KOPT-K1 (cell line): ENCODE measurements at regions not wholly inside any gene's neighbourhood (a gene's known extent, or its start where the extent isn't known, plus 50 kb on each side); places are given as distances from the start of the nearest gene placed in this dataset.

Experiments used
- H3K27ac ChIP-seq: fragments of 200-600 bp; sonication (generic); 2 replicates; pipeline ENCODE4 v1.5.1; 2016; ENCODE audit warnings: antibody characterized with exemption, mild to moderate bottlenecking, low read depth, low read length; ENCODE audit not compliant: poor library complexity, severe bottlenecking
- H3K36me3 ChIP-seq: fragments of 200-600 bp; sonication (generic); 2 replicates; pipeline ENCODE4 v1.5.1; 2017; ENCODE audit warnings: antibody characterized with exemption, mild to moderate bottlenecking, low read length, moderate library complexity; ENCODE audit not compliant: insufficient read depth
- H3K9me3 ChIP-seq: fragments of 200-600 bp; sonication (generic); 2 replicates; pipeline ENCODE4 v1.5.1; 2017; ENCODE audit warnings: antibody characterized with exemption, low read length, mild to moderate bottlenecking; ENCODE audit not compliant: insufficient read depth, poor library complexity, severe bottlenecking

DNA sequence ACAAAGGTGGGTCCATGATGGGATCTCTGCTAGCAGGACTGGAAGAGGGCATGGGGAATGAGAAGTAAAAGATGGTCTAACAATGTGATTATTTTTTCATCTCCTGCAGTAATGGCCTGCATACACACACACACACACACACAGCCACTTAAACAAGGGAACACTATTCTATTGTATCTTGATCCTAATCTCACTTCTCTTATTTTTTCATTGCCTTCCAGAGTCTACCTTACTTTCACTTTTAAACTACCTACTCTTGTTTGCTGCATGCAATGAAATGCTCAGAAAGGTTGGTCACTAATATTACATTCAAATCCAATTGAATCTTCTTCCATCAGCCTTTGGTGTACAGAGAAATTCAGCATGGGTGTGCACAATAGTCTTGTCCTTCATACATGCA is 853.8 kb downstream of the IGSF11 start:
- Histone ChIP-seq H3K27ac (peak overlapping the region; percentile 12), H3K9me3 (no peaks in the 10 kb centered on the region), H3K36me3 (no peaks in the 10 kb centered on the region)

DNA sequence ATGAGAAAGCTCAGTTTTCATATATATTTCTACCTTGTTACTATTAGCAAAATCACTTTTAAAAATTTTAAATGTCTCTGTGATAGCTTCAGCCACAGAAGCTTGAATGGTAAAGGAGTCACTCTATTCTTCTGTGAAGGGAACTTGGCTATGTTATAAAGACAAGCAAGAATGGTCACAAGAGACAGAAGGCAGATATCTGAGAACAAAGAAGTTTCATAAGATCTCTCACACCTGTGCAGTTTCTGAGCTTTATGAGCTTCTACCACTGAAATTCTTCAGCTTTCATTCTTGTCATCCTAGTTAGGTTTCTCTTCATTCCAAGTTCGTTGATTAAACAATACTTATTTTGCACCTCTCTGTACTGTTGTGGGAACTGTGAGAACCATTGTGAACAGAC is 853.4 kb downstream of the IGSF11 start:
- Histone ChIP-seq H3K9me3 (no peaks in the 10 kb centered on the region), H3K27ac (no peak overlapping the region), H3K36me3 (no peaks in the 10 kb centered on the region)

DNA sequence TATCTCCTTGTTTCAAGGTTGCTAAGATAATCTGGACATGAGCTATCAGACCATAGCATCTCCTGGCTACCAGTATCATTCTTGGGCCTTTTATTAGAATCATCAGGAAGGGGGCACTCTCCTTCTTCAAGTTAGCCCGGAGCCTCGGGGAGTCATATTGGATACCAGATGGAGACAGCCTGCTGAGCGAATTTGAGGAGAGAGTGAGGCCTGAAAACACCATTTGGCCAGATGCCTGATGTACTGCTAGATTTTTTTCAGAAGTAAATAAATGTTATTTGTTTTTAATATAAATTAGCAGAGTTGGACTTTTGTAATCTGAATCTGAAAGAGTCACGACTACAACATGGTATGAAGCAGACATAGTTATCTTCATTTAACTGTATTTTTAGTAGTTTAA is 848.6 kb downstream of the IGSF11 start:
- H3K9me3 ChIP-seq = peaks cover 4% of the 10 kb centered on the region
- H3K27ac ChIP-seq = no peak overlapping the region
- no peaks in the 10 kb centered on the region for H3K36me3 ChIP-seq

DNA sequence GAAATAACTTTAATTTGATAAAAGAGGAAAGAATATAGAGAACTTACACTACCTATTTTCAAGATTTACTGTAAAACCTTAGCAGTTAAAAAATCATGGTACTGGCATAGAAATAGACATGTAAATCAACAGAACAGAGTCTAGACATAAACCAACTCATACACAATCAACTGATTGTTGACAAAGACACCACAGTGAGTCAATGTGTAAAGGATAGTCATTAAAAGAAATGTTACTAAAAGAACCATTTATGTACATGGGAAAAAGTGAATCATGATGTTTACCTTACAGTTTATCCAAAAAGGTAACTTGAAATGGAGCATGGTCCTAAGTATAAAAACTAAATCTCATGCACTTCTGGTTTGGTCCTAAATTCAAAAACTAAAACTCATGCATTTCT is 847.4 kb downstream of the IGSF11 start:
- no peaks in the 10 kb centered on the region for H3K36me3 ChIP-seq
- H3K27ac ChIP-seq = no peak overlapping the region
- H3K9me3 ChIP-seq = peaks cover 12% of the 10 kb centered on the region

DNA sequence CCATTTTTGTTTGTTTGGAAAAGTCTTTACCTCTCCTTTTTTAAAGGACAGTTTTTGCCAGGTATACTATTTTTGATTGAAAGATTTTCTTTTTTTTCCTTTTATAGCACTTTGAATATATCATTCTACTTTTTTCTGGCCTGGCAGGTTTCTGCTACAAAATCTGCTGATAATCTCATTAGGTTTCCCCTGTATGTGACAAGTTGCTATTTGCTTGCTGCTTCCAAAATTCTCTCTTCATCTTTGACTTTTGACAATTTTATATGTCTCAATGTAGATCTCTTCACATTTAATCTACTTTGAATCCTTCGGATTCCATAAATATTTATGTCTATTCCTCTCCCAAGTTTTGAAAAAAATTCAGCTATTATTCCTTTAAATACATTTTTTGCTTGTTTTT is 838.5 kb downstream of the IGSF11 start:
- no peaks in the 10 kb centered on the region for H3K36me3 ChIP-seq
- peaks cover 38% of the 10 kb centered on the region for H3K9me3 ChIP-seq

DNA sequence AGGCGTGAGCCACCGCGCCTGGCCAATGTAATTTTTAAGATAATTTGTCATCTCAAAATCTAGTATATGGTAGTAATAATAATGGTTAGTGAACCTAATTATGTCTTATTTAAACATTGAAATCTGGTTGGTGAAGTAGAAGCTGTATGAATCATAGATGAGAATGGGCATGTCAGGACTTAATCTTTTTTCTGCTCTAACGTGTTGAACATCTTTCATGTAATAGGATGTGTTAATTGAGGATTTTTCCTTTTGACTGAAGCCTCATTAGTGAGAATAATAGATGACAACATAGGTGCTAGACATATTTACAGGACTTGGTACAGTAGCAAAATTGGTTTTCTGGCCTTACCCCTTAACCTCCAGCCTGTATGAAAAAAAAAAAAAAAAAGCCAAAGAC is 835.6 kb downstream of the IGSF11 start:
- peaks cover 42% of the 10 kb centered on the region for H3K9me3 ChIP-seq
- no peaks in the 10 kb centered on the region for H3K36me3 ChIP-seq
- H3K27ac ChIP-seq = no peak overlapping the region

More for the DNA sequence above, 838.5 kb downstream of the IGSF11 start:
- H3K27ac ChIP-seq = no peak overlapping the region

DNA sequence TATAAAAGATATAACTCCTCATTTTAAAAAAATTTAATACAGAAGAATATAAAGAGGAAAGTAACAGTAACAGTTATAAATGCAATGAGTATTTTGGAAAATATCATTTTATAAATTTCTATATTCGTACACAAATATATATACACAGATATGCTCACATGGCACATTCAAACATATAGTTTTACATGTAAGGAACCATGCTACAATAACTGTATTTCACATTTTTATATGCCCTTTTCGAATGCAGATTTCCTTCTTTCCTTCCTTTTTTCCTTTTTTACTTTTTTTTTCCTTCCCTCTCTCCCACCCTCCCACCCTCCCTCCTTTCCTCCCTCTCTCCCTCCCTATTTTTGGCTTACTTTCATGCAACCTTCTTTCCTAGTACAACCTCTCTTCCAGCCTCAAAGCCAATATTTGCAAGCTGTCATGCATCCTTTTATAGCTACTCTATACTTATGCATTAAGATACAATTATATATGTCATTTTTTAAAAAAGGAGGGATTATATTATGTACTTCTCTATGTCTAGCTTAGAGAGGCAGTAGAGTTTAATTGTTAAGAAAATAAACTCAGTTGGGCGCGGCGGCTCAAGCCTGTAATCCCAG is 830.5 kb downstream of the IGSF11 start:
- Histone ChIP-seq H3K36me3 (no peaks in the 10 kb centered on the region), H3K27ac (no peak overlapping the region), H3K9me3 (peaks cover 15% of the 10 kb centered on the region)

DNA sequence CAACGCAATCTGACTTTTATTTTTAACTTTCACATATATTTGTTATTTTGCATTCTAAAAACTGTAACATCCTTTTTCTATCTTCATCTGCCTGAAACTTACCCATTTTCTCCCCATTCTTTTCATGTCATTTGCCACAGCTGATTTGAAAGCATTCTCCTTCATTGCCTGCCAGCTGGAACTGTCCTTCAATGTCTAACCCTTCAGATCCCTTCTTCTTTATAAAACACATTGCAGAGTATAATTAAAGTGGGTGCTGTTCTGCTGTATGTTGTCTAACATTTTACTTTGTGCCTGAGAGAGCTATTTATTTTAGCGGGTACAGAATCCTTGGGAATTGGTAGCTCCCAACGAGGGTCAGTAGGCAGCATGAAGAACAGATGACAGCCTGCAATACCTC is 827.4 kb downstream of the IGSF11 start:
- H3K27ac ChIP-seq = no peak overlapping the region
- H3K9me3 ChIP-seq = peaks cover 5% of the 10 kb centered on the region
- no peaks in the 10 kb centered on the region for H3K36me3 ChIP-seq

DNA sequence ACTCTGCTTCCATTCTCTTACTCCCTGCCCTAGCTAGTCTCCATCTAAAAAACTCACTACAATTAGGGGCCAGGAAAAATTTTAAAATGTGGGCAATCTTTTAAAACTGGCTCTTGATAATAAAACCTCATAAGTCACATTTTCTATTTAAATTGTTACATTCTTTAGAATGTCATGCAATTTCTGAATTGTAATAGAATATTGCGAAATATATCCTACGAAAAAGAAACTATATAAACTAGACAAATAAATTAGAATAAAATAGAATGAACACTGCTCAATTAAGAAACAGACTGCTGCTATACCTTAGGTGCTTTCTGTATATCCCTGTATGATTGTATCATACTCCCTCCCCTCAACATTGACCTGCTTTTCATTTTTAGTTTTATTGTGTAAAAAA is 826.0 kb downstream of the IGSF11 start:
- Histone ChIP-seq H3K9me3 (no peaks in the 10 kb centered on the region), H3K27ac (no peak overlapping the region), H3K36me3 (no peaks in the 10 kb centered on the region)

DNA sequence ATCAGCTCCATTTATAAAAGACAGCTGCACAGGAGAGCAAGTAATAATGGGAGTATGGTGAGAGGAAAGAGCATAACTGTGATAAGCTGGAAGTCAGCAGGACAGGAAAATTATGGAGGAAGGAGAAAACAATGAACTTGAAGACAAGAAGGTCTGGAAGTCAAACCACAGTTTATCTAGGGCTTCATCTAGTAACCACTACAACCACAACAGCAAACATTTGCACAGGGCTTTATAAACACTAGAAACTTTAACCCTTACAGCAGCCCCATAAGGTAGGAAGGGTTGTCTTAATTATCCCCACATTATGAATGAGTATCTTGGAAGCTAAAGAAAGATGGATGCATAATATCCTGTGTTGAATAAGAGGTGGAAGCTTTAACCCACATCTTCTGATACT is 820.8 kb downstream of the IGSF11 start:
- no peaks in the 10 kb centered on the region for H3K36me3 ChIP-seq
- H3K9me3 ChIP-seq = no peaks in the 10 kb centered on the region
- H3K27ac ChIP-seq = no peak overlapping the region

DNA sequence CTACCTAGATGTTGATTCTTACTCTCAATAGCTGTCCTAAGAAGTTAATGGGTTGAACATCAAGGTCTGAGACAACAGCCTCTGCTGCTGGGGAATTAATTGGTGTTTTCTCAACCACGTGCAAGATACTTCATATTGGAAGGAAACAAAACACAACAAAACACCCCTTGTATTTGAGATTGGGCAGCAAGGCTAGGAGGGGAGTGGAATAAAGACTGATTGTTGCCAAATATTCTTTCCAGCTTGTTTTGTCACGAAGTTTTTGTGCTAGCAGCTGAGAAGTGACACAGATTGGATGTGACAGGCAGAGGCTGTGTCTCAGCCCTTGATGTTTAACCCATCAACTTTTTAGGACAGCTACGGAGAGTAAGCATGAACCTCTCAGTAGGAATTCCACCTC is 808.4 kb downstream of the IGSF11 start:
- no peak overlapping the region for H3K27ac ChIP-seq
- no peaks in the 10 kb centered on the region for H3K36me3 ChIP-seq
- H3K9me3 ChIP-seq = peaks cover 6% of the 10 kb centered on the region

DNA sequence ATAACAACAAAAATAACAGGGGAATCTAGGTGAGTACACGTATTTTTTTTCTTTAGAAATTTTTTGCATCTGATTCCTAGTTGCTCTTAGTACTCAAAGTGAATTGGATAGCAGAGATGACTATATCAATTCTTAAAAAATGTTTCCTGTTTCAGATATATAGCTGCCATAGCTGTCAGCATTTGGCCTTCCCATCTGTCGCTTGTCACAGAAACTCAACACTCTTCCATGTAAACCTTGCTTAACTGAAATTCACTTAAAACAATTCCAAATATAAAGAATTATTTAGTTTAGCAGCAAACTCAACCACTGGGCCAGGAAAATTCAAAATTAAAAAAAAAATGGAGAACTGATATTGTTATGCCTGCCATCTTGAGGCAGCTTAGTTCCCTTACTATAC is 807.5 kb downstream of the IGSF11 start:
- Histone ChIP-seq H3K36me3 (no peaks in the 10 kb centered on the region), H3K27ac (no peak overlapping the region), H3K9me3 (no peaks in the 10 kb centered on the region)

DNA sequence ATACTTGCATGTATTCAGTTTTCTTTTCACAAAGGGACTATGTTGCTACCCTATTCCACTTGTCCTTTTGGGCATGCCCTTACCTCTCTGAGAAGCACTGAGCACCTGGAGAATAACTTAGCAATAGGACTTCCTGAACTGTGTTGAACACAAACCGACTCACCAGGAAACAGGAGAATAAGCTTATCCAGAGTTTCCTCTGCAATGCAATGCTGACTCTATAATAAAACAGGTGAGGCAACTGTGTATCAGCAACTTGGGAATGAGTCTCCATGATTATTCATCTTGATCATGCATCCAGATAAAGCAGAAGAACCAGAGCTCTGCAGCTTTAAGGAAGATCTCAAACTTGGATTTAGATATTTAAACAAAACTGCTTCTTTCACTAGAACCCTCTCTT is 806.5 kb downstream of the IGSF11 start:
- H3K36me3 ChIP-seq = no peaks in the 10 kb centered on the region
- no peak overlapping the region for H3K27ac ChIP-seq
- H3K9me3 ChIP-seq = no peaks in the 10 kb centered on the region

DNA sequence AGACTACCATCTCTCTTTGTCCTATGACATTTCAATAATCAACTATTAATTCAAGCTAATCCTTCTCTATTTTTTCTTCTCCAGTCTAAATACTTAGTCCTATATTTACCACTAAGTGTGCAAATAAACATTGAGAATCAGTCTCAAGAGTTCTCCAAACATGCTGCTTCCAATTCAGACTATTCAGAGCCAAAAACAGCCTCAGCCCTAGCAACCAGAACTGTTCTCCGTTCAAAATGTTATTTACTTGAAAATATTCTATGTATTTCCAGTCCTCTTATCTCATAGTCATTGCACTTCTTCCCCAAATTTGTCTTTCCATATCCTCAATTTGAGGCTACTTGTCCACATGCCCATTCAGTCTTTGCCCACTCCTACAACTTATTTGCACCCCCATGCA is 805.5 kb downstream of the IGSF11 start:
- Histone ChIP-seq H3K9me3 (no peaks in the 10 kb centered on the region), H3K36me3 (no peaks in the 10 kb centered on the region), H3K27ac (no peak overlapping the region)

DNA sequence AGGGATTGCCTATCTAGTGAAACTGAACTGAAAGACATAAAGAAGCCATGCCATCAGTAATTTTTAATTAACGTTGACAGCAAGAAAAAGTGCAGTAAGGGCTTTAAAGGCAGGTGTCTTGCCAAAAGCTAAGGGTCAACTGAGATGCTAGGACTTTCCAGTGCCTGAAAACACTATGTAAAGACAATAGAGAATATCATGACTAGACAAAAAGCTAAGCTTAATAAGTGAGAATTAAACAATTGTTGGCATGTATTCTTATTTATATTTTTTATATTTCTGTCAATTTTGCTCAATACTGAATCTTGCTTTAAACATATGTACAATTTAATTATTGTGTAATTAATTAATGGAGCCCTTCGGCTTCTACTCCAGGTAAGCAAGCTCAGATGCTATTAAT is 803.1 kb downstream of the IGSF11 start:
- H3K9me3 ChIP-seq = no peaks in the 10 kb centered on the region
- no peak overlapping the region for H3K27ac ChIP-seq
- no peaks in the 10 kb centered on the region for H3K36me3 ChIP-seq

DNA sequence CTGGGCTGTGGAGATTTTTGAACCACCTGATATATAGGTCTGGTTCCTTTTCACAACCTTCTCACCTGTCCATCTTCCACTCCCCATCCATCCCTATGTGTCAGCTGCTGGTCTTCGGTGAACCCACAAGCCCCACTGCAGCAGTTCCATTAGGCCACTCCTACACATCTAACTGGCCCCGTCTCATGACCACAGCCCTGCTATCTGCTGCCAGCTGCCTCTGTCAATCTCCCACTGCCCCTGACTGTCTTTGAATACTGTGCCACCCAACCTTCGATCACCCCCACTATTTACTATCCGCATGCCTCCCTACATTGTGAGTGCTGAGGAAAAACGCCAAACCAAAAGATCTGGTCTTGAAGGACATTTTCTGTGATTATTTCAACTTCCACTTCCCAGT is 795.4 kb downstream of the IGSF11 start:
- no peaks in the 10 kb centered on the region for H3K9me3 ChIP-seq
- no peak overlapping the region for H3K27ac ChIP-seq
- no peaks in the 10 kb centered on the region for H3K36me3 ChIP-seq

DNA sequence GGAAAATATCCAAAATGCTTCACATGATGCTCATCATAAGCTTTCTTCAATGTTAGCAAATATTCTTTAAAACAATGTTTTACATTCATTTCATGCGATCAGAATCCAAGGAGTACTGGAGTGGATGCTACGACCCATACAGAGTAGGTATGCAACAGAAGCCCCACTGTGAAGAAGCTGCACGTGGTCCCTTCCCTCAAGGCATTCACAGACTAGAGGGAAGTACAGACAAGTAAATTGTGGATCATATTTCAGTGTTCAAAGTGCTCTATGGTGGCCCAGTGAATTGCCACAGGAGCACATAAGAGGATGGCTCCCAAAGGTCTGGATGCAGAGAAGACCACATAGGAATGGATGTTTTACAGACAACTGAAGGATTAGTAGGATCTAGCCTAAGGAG is 789.9 kb downstream of the IGSF11 start:
- Histone ChIP-seq H3K9me3 (no peaks in the 10 kb centered on the region), H3K27ac (no peak overlapping the region), H3K36me3 (no peaks in the 10 kb centered on the region)
